ENCODE measurements at regions not wholly inside any gene's neighbourhood (a gene's known extent, or its start where the extent isn't known, plus 50 kb on each side); places are given as distances from the start of the nearest gene placed in this dataset.

DNA sequence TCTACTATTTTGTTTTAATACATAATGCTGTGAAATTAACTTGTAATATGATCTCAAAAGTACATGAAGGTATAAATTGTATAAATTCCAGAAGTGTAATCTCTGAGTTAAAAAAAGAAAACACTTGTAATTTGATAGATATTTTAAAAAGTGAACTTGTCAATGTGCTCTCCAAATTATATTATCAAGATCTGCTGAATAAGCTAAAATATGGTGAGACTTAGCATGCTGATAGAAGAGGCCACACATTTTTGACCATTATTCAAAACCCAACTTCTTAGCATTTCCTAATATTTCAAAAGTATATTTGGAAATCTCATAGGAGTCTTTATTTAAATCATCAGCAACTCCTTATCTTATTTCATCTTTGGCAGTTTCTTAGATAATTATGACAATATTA is 657.1 kb upstream of the BOD1L1 start:
- DNase-seq, result no peak
- intact Hi-C loops (cut with DNase I), result no loop called here
- ATAC-seq, result no peak

DNA sequence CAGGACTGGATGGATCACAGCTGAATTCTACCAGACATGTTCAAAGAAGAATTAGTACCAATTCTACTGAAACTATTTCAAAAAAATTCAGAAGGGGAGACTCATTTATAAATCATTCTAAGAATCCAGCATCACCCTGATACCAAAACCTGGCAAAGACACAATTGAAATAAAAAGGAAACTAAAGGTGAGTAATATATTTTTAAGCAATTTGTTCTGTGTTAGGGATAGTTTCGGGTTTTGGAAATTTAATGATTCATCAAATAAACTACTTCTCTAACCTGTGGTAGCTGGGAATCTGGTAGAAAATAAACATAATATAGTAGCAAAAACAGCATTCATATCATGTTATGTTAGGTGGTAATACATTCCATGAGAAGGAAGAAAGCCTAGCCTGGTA is 662.2 kb upstream of the BOD1L1 start:
- DNase-seq (no peak), ATAC-seq (no peak)
- intact Hi-C loops (cut with DNase I), result no loop called here

DNA sequence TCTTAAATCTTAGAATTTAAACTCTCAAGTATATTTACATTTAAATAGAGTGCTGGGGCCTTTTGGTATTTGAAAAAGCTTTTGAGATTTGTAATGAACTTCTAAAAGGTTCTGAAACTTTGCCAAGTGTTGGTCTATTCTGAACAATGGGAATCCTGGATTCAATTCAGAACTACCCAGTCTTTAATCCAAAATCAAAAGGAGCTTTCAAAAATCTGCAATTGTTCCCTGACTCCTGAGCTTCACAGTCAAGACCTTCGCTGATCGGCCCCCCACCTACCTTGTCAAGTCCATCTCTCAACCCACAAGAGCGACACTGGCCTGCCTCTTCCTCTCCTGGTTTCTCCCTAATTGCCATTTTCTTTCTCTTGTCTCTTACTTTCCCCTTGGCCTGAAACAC is 666.1 kb upstream of the BOD1L1 start:
- intact Hi-C loops (cut with DNase I), result no loop called here
- ATAC-seq, result no peak

DNA sequence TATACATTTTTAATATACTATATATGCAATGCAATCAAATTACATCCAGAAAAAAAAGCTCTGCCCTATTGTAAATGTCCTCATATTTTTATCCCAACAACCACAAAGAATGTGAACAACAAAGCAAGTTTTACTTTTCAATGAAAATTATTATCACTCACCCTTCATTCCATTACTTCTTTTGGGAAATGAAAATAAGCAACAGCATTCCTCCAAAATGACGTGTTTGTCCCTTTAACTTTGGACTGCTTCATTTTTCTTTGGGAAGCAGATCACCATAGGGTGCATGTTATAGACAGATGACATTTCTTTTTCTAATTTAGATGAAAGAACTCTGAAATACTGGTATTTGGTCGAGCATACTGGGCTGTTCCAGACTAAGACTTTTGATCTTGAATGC is 667.1 kb upstream of the BOD1L1 start:
- ATAC-seq (no peak), DNase-seq (no peak)
- intact Hi-C loops (cut with DNase I), result no loop called here

More for the DNA sequence above, 666.1 kb upstream of the BOD1L1 start:
- no peak for DNase-seq

DNA sequence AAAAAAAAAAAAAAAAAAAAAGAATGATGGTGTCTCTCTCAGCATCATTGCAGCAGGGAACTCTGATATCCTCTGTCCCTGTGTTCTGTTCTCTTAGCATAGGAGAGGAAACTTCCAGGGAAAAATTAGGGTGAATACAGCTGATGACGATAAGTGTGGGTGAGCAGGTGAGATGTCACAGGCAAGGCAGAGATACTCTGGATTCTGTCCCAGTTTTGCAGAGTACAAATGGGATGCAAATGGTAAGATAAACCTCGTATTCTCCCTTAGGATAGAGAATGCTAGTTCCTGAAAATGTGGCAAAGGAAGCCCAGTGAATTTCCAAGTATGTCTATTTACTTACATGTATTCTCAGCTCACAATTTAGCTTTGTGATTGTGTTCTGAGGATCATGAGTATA is 671.6 kb upstream of the BOD1L1 start:
- intact Hi-C loops (cut with DNase I), result no loop called here
- DNase-seq (no peak), ATAC-seq (no peak)

DNA sequence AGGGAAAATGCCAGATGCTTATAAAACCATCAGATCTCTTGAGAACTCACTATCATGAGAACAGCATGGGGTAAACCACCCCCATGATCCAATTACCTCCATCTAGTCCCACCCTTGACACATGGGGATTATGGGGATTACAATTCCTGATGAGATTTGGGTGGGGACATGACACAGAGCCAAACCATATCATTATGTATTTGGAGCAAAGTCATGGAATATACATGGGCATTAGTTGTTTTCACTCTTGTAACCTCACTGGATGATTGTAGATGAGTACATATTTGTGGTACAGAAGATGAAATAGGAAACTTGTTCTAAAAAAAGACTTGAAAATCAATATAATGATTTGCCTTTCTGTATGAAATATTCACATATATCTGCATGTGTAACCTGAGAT is 674.5 kb upstream of the BOD1L1 start:
- ATAC-seq (no peak), DNase-seq (no peak)
- intact Hi-C loops (cut with DNase I), result no loop called here

DNA sequence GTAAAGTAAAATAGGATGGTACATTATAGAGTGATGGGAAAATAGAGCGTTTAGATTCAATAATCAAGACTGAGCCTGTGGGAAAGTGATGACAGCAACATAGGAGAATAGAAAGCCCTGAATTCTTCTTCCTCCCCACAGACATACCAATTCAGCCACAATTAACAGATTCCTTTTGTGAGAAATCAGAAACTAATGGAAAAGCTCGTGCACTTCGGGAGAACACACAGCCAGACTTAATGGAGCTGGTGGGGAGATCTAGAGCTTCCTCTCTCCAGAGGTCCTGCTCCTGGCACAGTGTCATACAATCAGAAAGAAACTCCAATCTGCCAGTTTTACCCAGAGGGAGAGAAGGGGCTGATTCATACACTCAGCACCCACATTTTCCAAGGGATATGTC is 676.3 kb upstream of the BOD1L1 start:
- no peak for ATAC-seq
- intact Hi-C loops (cut with DNase I), result no loop called here
- no peak for DNase-seq

DNA sequence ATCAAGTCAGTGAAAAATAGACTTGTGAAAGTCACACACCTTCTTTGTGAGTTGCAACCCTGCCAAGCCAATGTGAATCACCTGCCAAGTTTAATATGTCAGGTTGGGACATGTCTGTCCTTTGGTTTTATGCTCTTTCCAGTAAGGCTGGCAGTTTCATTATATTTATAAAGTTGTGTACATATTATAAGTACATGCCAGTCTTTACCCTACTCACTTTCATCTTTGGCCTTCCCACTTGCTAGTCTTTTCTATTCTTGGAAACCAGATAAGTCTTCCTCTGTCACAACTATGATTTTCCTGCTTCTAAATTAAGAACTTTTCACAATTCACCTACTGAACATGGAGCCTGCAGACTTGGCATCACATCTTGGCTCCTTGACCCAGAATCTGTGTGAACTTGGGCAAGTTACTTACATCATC is 680.7 kb upstream of the BOD1L1 start:
- DNase-seq, result no peak
- intact Hi-C loops (cut with DNase I), result no loop called here
- ATAC-seq, result peak; percentile 29 to 42

DNA sequence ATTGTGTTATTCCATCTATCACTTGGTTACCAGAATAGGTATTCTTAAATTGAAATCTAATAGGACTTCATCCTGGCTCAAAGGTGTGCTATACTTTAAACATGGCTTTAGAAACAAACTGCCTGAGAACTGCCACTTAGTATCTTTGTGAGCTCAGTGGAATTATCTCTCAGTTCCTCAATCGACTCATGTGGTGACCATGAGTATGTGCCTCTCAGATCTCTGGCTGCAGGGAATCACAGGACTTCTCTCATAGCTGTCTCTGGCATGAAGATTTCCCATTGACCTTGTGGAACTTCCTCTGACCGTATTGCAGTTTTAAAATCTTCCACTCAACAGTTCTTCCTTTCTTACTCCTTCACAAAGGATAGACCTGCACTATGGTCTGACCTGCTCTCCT is 681.9 kb upstream of the BOD1L1 start:
- ATAC-seq (peak; percentile 42 to 62), DNase-seq (no peak)
- intact Hi-C loops (cut with DNase I), result no loop called here

DNA sequence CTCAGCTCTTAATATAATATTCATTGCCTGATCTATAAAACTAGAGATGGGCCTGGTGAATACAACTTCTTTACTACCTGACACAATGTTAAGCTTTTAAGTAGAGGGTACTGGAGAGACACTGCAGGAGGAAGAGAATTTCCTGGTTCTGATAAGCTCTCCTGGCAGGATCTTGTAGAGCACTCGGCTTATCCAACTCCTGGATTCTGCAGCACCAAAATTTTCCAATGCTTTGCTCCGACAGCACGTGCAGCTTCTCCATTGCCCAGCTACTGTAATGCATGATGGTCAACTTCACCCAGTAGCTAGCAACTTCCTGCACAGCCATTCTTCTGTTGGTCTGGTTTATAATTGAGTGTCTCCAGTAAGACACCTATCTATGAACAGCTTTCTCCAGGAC is 686.2 kb upstream of the BOD1L1 start:
- intact Hi-C loops (cut with DNase I), result no loop called here
- no peak for DNase-seq
- ATAC-seq, result no peak

DNA sequence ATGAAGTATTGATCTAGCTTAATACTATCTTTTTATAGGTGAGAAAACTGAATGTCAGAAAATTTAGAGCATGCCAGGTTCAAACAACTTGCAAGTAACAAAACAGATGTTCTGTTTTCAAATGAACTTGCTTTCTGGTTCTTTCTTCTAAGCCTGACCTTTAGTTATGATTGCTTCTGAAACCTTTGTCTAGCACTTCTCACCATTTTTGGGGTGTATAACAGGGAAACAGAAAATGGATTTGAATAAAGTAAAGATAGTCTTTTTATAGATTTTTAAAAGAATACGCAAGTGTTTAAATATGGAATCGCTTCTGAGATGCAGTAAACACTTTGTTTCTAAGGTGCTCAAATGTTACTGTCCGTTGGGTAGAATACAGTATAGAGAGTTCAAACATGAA is 687.2 kb upstream of the CPEB2 start:
- DNase-seq (no peak), ATAC-seq (no peak)
- intact Hi-C loops (cut with DNase I), result no loop called here

DNA sequence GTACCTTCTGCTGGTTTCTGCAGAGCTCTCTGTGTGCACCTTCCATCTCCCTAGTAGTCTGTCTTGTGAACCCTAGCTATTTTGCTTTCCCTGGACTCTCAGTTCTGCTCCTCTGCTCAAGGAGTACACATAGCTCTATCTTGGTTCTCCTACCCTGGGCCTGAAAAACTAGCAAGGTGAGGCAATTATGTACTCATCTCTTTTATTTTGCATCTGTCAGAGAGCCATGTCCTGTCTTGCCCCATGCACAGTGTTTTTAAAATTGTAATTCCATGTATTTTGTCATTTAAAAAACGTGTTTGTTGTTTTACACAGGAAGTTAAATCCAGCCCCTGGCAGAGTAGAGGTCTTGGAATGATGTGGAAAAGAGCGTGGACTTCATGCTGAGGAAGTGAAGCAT is 684.9 kb upstream of the CPEB2 start:
- no peak for DNase-seq
- no peak for ATAC-seq
- intact Hi-C loops (cut with DNase I), result no loop called here

DNA sequence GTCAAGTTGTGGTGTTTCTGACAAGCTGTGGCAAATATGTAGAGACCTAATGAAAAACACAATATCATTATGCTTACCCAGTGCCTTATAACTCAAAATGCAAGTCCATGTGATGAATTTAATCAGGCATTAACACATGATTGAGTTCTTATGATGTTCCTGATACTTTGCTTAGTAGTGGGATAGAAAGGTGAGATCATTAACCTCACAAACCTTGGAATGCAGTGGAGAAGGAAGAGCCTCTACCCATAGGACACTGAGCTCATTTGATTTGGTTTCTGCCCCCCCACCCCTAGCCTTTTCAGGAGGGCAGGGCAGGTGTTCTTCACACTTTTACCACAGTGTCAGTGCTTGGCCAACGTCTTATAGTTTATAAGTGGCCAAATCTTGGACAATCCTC is 683.6 kb upstream of the CPEB2 start:
- intact Hi-C loops (cut with DNase I), result no loop called here
- DNase-seq (no peak), ATAC-seq (no peak)

DNA sequence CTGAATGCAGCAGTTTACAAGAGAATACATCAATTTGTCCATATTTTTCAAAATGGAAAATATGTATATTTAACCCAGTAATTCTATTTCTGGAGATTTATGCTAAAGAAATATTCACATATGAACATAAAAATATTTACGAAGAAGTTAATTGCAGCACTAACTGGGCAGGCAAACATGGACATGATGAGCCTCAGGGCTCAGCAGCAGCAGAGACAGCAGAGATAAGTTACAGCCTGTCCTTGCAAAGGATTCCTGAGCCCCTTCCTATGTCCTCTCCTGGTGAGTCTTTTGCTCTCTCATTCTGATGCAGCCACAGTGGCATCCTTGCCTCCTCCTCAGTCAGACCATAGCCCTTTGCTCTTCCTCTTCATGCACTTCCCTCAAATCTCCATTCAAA is 680.6 kb upstream of the CPEB2 start:
- DNase-seq, result no peak
- ATAC-seq, result no peak
- intact Hi-C loops (cut with DNase I), result no loop called here

DNA sequence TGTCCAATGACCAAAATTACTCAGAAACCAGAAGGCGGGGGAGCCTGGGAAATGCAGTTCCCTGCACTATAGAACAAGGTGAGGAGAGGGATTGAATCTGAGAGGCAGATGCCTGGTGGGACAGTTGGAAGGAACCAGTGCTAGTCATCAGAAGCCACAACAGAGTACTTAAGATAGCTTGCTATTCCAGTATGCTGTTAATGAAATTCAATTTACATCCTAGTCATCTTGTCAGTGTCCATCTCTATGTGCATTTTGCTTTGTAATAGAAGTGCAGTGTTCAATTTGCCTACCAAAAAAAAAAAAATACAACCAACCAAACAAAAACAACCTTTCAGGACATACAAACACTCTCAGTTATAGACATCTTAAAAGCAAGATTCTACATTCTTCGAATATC is 679.1 kb upstream of the CPEB2 start:
- intact Hi-C loops (cut with DNase I), result no loop called here
- no peak for ATAC-seq
- no peak for DNase-seq

DNA sequence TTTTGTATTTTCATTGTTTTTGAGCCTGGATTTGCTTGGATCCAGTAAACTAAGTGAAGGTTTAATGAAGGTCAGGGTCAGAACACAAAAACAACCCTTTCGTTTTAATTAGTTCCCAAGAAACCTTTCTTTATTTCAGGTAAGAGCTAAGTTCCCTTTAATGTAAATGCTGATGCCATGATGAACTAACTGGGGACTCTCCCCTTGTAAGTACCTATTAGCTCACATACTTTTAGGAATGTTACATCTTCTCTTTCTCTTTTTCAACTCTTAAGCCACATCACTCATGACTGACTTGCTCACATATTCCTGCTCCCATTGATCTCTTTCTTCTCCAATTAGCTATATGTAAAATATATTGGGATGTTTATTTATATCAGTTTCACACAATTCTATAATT is 673.1 kb upstream of the CPEB2 start:
- intact Hi-C loops (cut with DNase I), result no loop called here
- no peak for ATAC-seq

DNA sequence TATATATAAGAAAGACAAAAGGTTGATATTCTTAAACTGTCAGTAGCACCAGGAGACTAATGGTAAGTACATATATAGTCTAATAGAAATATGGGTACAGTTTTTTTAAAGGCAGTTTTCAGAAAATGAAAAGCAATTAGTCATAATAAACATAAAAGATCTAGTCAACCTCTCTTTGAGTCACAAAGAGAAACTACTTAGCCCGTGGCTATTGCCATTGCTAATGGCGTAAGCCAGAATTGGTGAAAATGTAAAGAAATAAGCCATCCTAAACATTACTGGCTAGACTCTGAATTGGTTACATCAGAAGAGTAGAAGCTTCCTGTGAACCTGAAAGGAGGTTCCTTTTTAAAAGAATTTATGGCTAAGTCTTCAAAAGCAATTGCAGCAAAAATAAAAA is 668.7 kb upstream of the CPEB2 start:
- ATAC-seq, result no peak
- DNase-seq, result no peak
- intact Hi-C loops (cut with DNase I), result no loop called here

More for the DNA sequence above, 673.1 kb upstream of the CPEB2 start:
- no peak for DNase-seq

DNA sequence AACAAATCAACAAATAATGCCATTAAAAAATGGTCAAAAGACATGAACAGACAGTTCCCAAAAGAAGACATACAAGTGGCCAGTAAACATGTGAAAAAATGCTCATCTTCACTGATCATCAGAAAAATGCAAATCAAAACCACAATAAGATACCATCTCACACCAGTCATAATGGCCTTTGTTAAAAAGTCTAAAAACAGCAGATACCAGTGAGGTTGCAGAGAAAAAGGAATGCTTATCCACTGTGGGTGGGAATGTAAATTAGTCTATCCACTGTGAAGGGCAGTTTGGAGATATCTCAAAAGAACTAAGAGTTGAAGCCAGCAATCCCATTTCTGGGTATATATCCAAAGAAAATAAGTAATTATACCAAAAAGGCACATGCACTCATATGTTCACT is 668.1 kb upstream of the CPEB2 start:
- intact Hi-C loops (cut with DNase I), result no loop called here
- DNase-seq (no peak), ATAC-seq (no peak)

DNA sequence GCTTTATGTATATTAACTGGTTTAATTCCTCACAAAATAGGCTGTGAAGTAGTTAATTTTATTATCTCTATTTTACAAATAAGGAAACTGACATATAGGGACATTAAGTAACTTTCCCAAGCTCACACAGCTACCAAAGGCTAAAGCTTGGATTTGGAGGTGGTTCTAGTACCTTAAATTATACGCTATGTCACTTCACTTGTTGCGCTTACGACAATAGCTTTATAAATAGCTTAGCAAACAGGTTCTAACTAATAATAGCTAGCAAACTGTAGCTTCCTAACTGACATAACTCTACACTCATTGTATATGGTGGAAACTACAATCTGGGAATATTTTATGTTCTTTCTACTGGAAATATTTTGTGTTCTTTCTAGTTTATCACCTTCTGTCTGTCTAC is 666.4 kb upstream of the CPEB2 start:
- ATAC-seq (no peak), DNase-seq (no peak)

DNA sequence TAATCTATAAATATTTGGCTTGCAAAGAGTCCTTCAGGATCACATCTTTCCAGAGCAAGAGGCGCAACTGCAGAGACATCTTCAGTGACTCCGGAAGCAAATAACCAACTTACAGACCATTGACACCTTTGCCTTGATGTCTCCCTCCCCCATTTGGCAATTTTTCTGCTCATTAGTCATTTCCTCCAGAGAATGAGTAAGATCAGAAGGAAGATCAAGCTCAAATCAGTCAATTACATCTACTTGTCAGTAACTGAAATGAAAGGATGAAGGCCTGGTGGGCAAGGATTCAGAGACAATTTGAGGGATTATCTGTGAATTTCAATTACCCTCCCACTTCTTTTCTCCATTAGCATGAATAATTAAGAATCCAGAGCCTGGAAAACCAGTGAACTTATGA is 665.6 kb upstream of the CPEB2 start:
- intact Hi-C loops (cut with DNase I), result no loop called here
- ATAC-seq, result no peak
- no peak for DNase-seq

More for the DNA sequence above, 666.4 kb upstream of the CPEB2 start:
- intact Hi-C loops (cut with DNase I), result no loop called here

DNA sequence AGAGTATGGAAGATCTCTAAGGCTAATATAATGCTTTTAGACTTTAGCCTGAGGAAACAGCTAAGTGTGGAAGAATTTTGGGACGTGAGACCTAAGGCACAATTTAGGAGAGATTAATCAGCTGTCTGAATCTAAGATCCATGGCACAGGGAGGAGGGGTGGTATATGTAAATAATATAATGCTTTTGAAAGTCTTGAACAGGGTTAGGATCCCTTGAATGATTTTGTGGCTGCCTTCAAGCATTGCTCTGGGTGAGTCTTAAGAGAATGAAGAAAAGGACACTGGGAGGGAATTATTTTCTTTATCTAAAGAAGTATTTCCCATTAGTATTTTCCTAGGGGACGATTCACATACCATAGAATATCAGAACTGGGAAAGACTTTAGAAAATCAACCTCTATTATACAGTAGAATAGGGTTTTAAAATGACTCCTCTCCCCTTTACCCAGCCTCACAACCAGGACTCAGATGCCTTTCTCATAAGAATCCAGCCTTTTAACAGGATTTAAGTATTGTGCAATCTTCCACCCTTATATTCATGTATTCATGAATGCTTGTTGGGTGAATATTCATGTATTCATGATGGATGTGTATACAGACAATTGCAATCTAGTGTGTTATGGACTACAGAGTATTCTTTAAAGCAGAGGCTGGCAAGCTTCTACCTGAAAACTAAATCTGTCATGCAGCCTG is 664.2 kb upstream of the CPEB2 start:
- intact Hi-C loops (cut with DNase I), result no loop called here
- ATAC-seq, result no peak
- DNase-seq, result no peak

Measured in left cardiac atrium (tissue), 4 donors.